ENCODE measurements at regions not wholly inside any gene's neighbourhood (a gene's known extent, or its start where the extent isn't known, plus 50 kb on each side); places are given as distances from the start of the nearest gene placed in this dataset.

GRCh38 chr12:107366322-107366721 lies 273.0 kb upstream of the CRY1 start:
- Histone ChIP-seq H3K9me3 (ENCODE audit: insufficient read depth in 2 of 2, low read depth in 1 of 2, low read length in 1 of 2) (no peaks in the 10 kb centered on the region), H3K4me2 (ENCODE audit: insufficient read depth in 1 of 2, low read depth in 2 of 2, low read length in 2 of 2) (no peak overlapping the region), H3K79me2 (ENCODE audit: control insufficient read depth in 1 of 2, insufficient read depth in 2 of 2, low read length in 2 of 2) (no peaks in the 10 kb centered on the region), H2BK120ac (replicated peaks; ENCODE audit: low read depth, low read length) (no peak overlapping the region), H3K56ac (replicated peaks; ENCODE audit: insufficient read length, low read depth, low read length) (no peak overlapping the region), H3K27ac (ENCODE audit: low read depth, low read length) (no peak overlapping the region), H4K91ac (replicated peaks; ENCODE audit: insufficient read length, low read length) (no peak overlapping the region), H4K5ac (ENCODE audit: insufficient read length, low read depth, low read length) (no peak overlapping the region), H2AK5ac (ENCODE audit: low read depth, low read length) (no peak overlapping the region), H3K14ac (ENCODE audit: insufficient read length) (no peak overlapping the region), H3K36me3 (ENCODE audit: control insufficient read depth in 2 of 4, insufficient read depth in 4 of 4, low read length in 3 of 4) (no peaks in the 10 kb centered on the region), H3K4me1 (replicated peaks in 1 of 4; ENCODE audit: control insufficient read depth in 3 of 4, insufficient read depth in 4 of 4, low read length in 3 of 4) (no peaks in the 10 kb centered on the region), H3K23me2 (ENCODE audit: low read depth, low read length) (no peaks in the 10 kb centered on the region), H3K79me1 (ENCODE audit: low read depth, low read length) (no peaks in the 10 kb centered on the region), H2AFZ (ENCODE audit: low read length) (no peak overlapping the region), H2BK20ac (ENCODE audit: low read length) (no peak overlapping the region), H2BK12ac (ENCODE audit: low read depth, low read length) (no peak overlapping the region), H4K8ac (ENCODE audit: extremely low read depth, insufficient read depth, low read length) (no peak overlapping the region), H3K4me3 (ENCODE audit: extremely low read depth in 1 of 4, insufficient read depth in 2 of 4, low read depth in 3 of 4, low read length in 4 of 4) (no peak overlapping the region), H2BK15ac (ENCODE audit: low read length) (no peak overlapping the region), H3K4ac (replicated peaks; ENCODE audit: insufficient read length, low read depth, low read length) (no peak overlapping the region), H2BK5ac (ENCODE audit: low read depth, low read length) (no peak overlapping the region), H3K23ac (ENCODE audit: insufficient read length) (no peak overlapping the region), H3K18ac (ENCODE audit: extremely low read depth, low read length) (no peak overlapping the region), H4K20me1 (replicated peaks in 1 of 2; ENCODE audit: control insufficient read depth in 1 of 2, insufficient read depth in 2 of 2, low read length in 2 of 2) (no peaks in the 10 kb centered on the region), H3K9ac (replicated peaks in 1 of 4; ENCODE audit: extremely low read depth in 1 of 4, low read depth in 3 of 4, low read length in 3 of 4) (no peak overlapping the region), H3K27me3 (replicated peaks in 1 of 4; ENCODE audit: control insufficient read depth in 3 of 4, extremely low read depth in 1 of 4, insufficient read depth in 3 of 4, low read length in 3 of 4) (no peaks in the 10 kb centered on the region)
- FAIRE-seq (no peak), DNase-seq (ENCODE audit: low read depth in 1 of 2, low spot score in 2 of 2) (no peak)
- POLR2A ChIA-PET (ENCODE audit: partially characterized antibody): no interaction called here
- CTCF ChIA-PET (ENCODE audit: partially characterized antibody): interaction anchor here (0.6 kb wide), 1 partner anchor 301 kb away, joined by 3 read pairs; no protein-coding TSS in a partner anchor
- 77% methylated on average over 2 of the region's 2 CpGs; no CpG with 5 or more reads in 1 of the 2 experiments for WGBS, 2 experiments (ENCODE audit: extremely low coverage in 1 of 2, insufficient coverage in 1 of 2, insufficient read length in 1 of 2, insufficient replicate concordance in 2 of 2, low coverage in 1 of 2, low lambda C conversion rate in 2 of 2, missing lambda C conversion rate in 1 of 2)
- TF ChIP-seq JUND (IDR thresholded peaks at IDR 0.05; ENCODE audit: low read length) (no peak), SP1 (IDR thresholded peaks at IDR 0.05; ENCODE audit: low read depth, low read length) (no peak), NRF1 (IDR thresholded peaks at IDR 0.05; ENCODE audit: low read depth, low read length) (no peak), MAX (IDR thresholded peaks at IDR 0.05) (no peak), HDAC6 (IDR thresholded peaks at IDR 0.05; ENCODE audit: low read depth, low read length) (no peak), ZNF274 (IDR thresholded peaks at IDR 0.05; ENCODE audit: borderline replicate concordance, extremely low read depth, low read length) (no peak), FOSL1 (IDR thresholded peaks at IDR 0.05; ENCODE audit: insufficient read depth, low read depth, low read length) (no peak), RXRA (IDR thresholded peaks at IDR 0.05; ENCODE audit: insufficient read depth, low read depth, low read length) (no peak), CEBPB (IDR thresholded peaks at IDR 0.05; ENCODE audit: low read depth, low read length) (no peak), RFX5 (IDR thresholded peaks at IDR 0.05; ENCODE audit: borderline replicate concordance, low read depth, low read length) (no peak), RAD21 (IDR thresholded peaks at IDR 0.05 in 1 of 2, conservative IDR thresholded peaks at IDR 0.05 in 1 of 2; ENCODE audit: low read depth in 2 of 2, low read length in 2 of 2) (no peak), KDM5A (IDR thresholded peaks at IDR 0.05; ENCODE audit: low read length) (no peak), USF2 (IDR thresholded peaks at IDR 0.05; ENCODE audit: low read length) (no peak), SP2 (IDR thresholded peaks at IDR 0.05; ENCODE audit: low read length) (no peak)

Measured in H1 (cell line).